GM06990 (cell line): ENCODE measurements at regions not wholly inside any gene's neighbourhood (a gene's known extent, or its start where the extent isn't known, plus 50 kb on each side); places are given as distances from the start of the nearest gene placed in this dataset.

Experiments
- DNase-seq: peaks from one replicate; pipeline ENCODE4 v3.0.0-alpha.2; 2011; ENCODE audit not compliant: insufficient read length; ENCODE audit errors: extremely low read depth
- H3K27me3 ChIP-seq: replicated peaks from 2 replicates; pipeline ENCODE4 v1.6.0; 2011; ENCODE audit warnings: low read length; ENCODE audit not compliant: control insufficient read depth, insufficient read depth
- H3K36me3 ChIP-seq: 2 replicates; pipeline ENCODE4 v1.5.1; 2011; ENCODE audit warnings: low read length; ENCODE audit not compliant: control insufficient read depth, insufficient read depth
- H3K4me3 ChIP-seq: replicated peaks from 2 replicates; pipeline ENCODE4 v1.5.1; 2011; ENCODE audit warnings: low read depth, mild to moderate bottlenecking, control low read depth, low read length
- TF ChIP-seq, protein P1 (sequence below): IDR thresholded peaks from 2 replicates; pipeline ENCODE4 v1.5.1; 2011; ENCODE audit warnings: low read length, control low read depth, mild to moderate bottlenecking, inconsistent platforms; ENCODE audit not compliant: insufficient read depth, poor library complexity, severe bottlenecking

DNA sequence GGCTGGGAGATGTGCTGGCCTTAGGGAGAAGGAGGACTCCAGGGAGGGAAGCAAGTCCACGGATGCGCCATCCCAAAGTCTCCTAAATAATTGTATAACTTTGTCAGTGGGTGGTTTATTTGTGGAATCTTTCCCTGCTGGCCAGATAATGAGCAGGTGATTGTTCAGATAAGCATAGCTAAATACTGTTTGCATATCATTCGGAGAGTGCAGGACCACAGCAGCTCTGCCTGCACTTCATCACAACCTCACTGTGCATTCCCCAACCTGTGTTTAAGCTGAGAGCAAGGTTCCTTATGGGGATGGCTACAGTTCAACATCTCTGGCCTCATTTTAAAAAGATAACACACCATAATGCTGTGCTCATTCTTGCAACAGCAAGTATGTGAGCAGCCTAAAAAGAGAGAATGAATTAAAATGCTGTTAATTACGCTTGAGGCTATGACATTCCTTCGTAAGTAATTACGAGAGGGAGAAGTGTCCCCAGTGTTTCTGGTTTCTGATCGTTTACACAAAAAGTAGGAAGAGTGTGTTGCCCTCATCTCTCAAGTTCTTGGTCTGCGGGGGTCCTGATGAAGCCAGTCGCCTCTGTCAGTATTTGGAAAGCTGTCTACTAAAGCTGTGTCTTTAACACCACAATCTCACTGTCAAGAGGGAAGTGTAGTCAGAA lies 272.0 kb upstream of the RORA start:
- no peak for DNase-seq
- Histone ChIP-seq H3K27me3 (no peaks in the 10 kb centered on the region), H3K36me3 (no peaks in the 10 kb centered on the region), H3K4me3 (no peak overlapping the region)
- TF ChIP-seq, protein P1, sequence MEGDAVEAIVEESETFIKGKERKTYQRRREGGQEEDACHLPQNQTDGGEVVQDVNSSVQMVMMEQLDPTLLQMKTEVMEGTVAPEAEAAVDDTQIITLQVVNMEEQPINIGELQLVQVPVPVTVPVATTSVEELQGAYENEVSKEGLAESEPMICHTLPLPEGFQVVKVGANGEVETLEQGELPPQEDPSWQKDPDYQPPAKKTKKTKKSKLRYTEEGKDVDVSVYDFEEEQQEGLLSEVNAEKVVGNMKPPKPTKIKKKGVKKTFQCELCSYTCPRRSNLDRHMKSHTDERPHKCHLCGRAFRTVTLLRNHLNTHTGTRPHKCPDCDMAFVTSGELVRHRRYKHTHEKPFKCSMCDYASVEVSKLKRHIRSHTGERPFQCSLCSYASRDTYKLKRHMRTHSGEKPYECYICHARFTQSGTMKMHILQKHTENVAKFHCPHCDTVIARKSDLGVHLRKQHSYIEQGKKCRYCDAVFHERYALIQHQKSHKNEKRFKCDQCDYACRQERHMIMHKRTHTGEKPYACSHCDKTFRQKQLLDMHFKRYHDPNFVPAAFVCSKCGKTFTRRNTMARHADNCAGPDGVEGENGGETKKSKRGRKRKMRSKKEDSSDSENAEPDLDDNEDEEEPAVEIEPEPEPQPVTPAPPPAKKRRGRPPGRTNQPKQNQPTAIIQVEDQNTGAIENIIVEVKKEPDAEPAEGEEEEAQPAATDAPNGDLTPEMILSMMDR = no peak

DNA sequence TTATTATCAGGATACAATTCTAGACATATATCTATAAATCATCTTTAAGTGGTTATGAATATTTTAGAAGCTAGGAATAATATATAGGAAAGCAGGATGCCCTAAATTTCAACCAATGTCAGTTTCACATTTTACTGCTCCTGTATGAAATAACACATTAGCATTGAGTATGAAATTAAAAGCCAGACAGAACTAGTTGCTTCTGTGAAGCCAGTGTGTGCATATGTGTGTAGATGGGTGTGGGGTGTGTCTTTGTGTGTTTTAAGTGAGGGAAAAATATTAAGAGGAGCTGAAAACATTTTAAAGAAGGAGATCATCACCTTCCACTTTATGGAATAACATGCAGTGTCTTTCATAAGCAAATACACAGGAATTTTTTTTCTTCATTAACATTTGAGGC lies 271.4 kb upstream of the RORA start:
- TF ChIP-seq, protein P1 = no peak
- no peak overlapping the region for H3K4me3 ChIP-seq
- no peaks in the 10 kb centered on the region for H3K36me3 ChIP-seq
- H3K27me3 ChIP-seq = no peaks in the 10 kb centered on the region
- no peak for DNase-seq

DNA sequence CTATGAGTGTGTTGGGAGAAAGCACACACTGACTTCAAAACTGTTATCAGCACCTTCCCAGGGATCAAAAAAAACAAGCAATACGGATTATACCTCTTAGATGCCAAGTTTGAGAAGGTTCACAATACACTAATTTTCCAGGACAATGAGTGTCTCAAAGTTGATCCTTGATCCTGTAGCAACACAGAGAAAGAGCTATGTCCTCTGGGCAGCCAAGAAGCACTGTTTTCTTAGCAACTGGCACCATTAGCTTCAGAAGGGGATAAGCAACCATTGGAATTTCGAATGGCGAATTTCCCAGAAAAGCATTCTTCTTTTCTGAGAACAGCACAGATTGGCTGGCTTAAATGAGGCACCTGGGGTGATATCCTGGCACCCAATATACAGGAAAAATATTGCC lies 270.3 kb upstream of the RORA start:
- no peak for DNase-seq
- H3K4me3 ChIP-seq = no peak overlapping the region
- TF ChIP-seq, protein P1 = no peak
- no peaks in the 10 kb centered on the region for H3K36me3 ChIP-seq
- H3K27me3 ChIP-seq = no peaks in the 10 kb centered on the region

DNA sequence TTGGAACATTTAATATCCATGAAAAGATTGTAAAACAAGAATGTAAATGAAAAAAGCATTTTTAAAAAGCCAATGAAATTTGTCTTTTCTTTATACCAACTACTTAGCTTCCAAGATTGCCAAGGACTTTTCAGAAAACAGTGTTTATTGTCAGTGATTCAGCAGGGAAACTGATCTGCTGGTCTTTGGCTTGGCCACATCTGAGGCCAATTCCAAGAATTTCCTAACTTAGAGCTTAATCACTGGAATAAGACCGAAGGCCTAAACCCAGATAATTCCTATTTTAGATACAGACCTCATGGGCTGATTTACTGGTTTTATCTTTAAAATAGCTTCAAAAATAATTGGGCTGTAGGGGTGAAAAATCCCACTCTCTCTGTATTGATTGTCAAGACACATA lies 260.5 kb upstream of the RORA start:
- no peak overlapping the region for H3K4me3 ChIP-seq
- TF ChIP-seq, protein P1 = no peak
- no peak for DNase-seq
- H3K27me3 ChIP-seq = no peaks in the 10 kb centered on the region
- H3K36me3 ChIP-seq = no peaks in the 10 kb centered on the region

DNA sequence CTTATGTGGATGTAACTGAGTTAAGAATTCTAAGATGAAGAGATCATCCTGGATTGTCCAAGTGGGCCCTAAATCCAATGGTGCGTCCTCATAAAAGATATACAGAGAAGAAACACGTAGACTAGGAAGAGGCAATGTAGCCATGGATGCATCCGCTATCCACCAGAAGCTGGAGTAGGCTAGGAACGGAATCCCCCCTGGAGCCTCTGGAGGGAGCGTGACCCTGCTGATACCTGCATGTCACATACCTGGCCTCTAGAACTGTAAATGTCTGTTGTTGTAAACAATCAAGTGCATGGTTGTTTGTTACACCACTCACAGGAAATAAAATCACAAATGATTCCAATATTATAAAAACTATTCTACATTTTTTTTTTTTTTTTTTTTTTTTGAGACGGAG lies 254.5 kb upstream of the RORA start:
- H3K27me3 ChIP-seq = no peaks in the 10 kb centered on the region; the same call in 1 of the 2 replicates
- TF ChIP-seq, protein P1 = no peak
- no peaks in the 10 kb centered on the region for H3K36me3 ChIP-seq
- H3K4me3 ChIP-seq = no peak overlapping the region
- DNase-seq = no peak

DNA sequence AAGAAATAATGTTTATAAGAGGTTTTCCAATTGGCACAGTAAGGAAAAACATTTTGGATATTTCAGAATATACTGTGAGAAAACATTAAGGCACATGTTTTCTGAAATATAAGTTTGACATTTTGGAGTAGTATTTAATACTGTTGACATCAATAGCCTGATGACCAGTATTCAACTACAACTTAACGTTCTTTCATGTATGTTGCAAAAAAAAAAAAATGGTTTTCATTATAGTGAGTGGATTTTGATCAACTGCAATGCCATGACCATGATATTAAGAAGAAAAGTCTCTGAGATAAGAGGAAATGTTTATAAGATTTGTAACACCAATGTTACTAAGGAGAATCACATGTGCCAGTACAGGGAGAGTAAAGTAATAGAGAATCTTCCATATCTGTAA lies 252.8 kb upstream of the RORA start:
- Histone ChIP-seq H3K4me3 (no peak overlapping the region), H3K27me3 (no peaks in the 10 kb centered on the region; the same call in 1 of the 2 replicates), H3K36me3 (no peaks in the 10 kb centered on the region)
- TF ChIP-seq, protein P1 = no peak
- DNase-seq = no peak
